GM18909 (cell line): ENCODE measurements at regions not wholly inside any gene's neighbourhood (a gene's known extent, or its start where the extent isn't known, plus 50 kb on each side); places are given as distances from the start of the nearest gene placed in this dataset.

Experiments
- ATAC-seq: cut with Tn5 transposase; IDR thresholded peaks from one replicate; pipeline ENCODE4 v1.9.1; 2021; ENCODE audit warnings: mild to moderate bottlenecking; ENCODE audit not compliant: unreplicated experiment, poor library complexity

DNA sequence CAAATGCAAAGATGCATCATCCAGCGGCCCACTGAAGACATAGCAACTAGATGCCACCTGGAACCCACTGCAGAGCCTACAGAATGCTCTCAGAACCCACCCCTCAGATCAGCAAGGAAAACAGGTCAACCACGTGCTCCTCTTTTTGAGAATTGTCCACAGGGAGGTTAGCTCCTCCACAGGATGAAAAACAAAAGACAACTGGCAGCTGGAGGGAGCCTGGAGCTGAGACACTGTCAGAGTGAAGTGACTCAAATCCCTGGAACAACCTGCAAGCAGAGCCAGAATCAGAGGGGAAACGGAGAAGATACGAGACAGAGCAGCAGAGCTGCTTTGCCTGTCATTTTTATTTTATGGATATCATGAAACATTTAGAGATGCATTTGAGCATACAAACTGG is 277.6 kb downstream of the GASK1B start:
- ATAC-seq, result no peak

DNA sequence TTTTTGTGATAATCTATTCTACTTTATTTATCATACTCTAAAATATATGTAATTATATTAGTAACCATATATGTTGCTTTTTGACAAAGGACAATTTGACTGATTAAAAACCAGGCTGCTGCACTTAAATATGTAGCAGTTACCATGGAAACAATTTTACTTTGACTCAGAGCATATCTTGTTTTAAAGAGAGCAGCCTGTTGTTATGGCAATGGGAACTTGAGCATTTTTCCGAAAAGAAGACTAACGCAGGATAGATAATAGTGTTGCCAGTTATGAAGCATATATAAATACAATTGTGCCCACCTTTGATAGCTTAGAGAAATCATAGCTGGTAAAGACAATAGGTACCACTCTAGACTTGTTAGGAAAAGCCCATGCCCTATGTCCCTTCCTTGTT is 283.0 kb downstream of the GASK1B start:
- no peak for ATAC-seq

DNA sequence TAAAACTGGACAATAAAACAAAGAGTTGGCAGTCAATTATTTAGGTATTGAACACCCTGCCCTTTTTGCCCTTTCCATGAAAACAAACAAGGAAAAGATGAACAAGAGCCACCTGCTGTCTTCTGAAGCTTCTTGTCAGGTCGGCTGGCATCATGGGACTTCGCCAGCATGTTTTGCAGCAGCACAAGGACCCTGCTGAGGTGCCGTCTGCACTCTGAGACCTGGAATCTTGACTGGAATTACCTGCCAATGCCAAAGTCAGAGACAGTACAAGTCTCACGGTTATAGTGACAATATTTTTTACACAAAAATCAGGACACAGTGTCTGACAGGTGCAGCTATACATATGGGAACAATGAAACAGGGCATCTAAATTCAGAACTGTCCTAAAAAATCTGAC is 284.5 kb downstream of the GASK1B start:
- no peak for ATAC-seq

DNA sequence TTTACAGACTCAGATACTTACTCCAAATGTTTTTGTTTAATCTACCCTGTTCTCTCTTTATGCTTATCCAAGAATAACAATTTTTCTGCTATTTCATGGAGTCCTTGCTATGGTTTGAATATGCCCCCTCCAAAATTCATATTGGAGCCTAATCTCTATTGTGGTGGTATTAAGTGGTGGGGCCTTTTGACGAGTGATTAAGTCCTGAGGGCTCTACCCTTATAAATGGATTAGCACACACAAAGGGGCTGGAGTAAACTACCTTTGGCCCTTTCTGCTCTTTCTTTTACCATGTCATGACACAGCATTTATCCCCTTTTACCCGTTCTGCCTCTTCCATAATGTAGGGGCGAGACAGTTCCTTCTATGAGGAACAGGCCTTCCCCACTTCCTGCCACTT is 285.5 kb downstream of the GASK1B start:
- no peak for ATAC-seq

DNA sequence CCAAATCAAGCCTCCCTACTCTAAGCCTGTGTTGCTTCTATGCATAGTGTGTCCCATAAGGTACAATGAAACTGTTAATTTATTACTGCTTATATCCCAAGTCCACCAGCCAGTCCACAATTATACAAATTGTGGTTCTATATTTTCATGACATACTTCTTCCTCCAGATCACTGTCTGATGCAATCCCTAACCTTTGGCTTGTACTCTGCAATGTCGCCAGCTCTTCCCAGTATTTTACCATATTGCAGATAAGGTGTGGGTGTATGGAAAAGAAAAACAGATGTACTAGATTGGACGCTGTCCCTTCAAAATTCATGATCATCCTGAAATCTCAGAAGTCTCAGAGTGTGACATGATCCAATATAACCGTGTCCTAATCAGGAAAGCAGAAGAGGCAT is 286.2 kb downstream of the GASK1B start:
- no peak for ATAC-seq

DNA sequence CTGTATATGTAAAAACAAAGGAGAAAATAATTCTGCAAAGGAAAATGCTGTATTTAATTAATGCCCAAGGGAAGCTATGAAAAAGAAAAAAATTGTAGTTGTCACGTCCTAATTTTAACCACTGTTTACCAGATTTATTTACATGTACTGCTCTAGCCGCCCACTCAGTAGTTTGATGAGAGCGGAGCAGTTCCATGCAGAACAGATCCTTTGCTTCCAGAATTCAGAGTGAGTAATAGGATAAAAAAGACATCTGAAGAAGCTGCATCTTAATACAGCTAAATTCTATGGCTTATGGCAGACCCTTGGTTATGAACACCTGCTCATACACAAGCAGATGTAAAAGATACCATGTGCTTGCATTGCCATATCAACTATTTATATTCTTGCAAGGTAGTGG is 287.0 kb downstream of the GASK1B start:
- no peak for ATAC-seq

DNA sequence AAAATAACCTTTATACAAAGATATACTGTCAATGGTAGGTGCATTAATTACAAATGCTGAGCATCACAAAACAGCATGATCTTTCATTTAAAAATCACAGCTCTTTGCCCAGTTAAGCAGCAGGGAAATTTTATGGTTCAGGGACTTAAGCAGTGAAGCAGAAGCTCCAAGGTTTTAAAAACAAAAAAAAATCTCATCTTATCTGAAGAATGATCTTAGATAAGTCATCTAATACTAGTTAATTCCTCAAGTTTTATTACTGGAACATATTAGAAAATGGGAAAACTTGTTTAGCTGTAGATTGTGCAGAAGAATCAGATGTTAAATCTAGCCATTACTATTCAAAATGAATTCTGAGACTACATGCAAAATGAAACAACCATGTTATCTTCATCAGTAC is 289.9 kb downstream of the GASK1B start:
- ATAC-seq, result no peak

DNA sequence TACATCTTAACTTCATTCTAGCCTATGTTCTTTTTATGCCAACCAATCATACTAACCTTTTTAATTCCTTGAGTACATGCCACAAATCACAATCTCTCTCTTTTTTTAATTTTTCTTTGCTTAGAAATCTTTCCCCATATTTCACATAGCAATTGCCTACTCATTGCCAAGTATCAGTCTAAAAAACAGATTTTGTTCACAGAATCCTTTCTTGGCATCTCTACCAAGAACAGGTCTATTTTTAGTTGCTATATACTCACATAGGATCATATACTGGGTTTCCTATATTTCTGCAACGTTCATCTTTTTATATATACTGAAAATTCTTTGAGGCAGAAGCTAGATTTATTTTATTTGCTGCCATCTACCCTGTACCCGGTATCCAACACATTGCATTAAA is 292.1 kb downstream of the GASK1B start:
- no peak for ATAC-seq

DNA sequence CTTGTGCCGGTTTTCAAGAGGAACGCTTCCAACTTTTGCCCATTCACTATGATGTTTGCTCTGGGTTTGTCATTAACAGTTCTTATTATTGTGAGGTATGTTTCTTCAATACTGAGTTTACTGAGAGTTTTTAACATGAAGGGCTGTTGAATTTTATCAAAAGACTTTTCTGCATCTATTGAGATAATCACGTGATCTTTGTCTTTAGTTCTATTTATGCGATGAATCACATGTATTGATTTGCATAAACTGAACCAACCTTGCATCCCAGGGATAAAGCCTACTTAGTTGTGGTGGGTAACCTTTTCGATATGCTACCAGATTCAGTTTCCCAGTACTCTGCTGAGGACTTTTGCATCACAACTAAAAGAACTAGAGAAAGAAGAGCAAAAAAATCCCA is 318.0 kb downstream of the GASK1B start:
- no peak for ATAC-seq

DNA sequence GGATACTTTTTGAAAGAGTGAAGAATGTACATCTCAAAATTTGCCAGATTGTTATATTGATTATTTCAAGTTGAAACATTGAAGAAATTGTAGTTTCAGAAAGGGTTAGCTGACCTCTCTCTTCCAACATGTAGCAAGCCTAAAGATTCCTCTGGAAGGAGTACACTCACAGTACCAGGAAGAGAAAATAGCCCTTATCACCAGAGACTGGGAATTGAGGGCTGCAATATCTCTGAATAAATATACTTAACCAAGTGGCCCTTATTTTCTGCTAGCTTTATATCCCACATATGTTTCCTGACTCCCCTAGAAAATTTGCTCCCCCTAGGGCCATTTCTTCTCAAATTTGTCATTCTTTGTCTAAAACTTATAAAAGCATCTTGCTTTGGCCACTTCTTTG is 332.2 kb downstream of the GASK1B start:
- no peak for ATAC-seq

DNA sequence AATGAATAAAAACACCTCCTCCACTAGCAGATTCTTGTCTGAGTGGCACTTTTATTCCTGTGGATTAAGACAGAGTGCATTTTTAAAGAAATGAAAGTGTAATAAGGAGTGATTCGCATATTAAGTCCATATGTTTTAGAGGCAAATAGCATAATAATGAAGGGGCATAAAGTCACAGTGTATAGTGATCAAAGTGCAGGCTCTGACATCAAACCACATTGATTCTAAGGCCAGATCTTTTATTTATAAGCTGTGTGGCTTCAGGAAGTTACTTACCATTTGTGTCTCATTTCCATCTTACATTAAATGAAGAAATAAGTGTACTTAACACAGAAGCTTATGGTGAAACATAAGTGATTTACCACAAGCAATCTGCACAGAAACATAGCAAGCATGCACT is 332.8 kb downstream of the GASK1B start:
- no peak for ATAC-seq

DNA sequence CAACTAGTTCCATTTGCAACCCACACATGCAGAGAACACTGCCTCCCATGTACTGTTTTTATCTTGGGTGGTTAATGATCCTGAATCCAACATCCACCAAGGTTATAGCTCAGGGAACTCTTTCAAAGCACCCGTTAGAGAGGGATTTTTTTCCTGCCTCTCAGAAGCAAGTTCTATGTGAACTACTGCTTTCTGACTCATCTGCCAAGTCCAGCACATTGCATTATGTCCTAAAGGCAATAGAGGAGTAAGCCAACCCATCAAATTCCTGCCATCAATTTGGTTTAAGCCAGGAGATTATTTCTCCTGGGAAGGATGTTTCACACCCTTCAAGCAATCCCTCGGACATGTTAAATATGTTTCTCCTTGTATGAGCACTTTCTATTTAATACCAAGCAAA is 334.5 kb downstream of the GASK1B start:
- no peak for ATAC-seq

DNA sequence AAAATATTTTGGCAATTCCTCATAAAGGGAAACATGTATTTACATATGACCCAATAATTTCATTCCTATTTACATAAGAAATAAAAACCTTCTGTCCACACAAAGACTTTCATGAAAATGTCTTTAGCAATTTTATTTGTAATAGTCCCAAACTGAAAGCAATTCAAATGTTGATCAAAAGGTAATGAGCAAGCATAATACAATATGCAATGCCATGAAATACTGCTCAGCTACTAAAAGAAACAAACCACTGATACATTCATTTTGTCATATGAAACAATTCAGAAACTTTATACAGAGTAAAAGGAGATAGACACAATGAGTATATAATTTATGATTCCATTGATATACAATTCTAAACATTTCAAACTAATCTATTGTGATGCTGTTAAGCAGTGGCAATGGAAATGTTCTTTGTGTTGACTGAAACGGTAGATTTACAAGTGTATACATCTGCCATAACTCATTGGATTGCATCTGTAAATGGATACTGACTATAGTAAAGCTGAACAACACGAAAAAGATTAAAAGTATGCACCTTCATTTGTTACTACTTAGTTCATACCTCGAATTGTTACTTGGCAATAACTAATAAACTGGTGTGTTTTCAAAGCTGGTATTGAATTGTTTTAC is 335.6 kb downstream of the GASK1B start:
- no peak for ATAC-seq

DNA sequence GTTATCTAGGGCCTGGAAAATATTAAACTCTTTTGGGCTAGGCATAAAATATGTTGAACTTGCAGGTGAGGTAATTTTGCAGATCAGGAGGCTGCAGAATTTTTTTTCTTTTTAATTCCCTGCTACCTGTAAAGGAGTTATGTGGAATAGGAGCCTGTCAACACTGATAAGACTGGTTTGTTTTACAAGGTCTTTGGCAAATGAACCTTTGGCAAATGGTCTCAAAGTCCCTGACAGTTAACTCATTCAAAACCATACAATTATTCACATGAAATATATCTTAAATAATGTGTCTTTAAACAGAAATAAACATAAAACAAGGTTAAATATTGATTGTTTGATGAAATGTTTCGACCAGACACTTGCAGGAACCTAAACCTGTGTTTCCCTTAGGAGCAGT is 340.2 kb downstream of the GASK1B start:
- no peak for ATAC-seq

DNA sequence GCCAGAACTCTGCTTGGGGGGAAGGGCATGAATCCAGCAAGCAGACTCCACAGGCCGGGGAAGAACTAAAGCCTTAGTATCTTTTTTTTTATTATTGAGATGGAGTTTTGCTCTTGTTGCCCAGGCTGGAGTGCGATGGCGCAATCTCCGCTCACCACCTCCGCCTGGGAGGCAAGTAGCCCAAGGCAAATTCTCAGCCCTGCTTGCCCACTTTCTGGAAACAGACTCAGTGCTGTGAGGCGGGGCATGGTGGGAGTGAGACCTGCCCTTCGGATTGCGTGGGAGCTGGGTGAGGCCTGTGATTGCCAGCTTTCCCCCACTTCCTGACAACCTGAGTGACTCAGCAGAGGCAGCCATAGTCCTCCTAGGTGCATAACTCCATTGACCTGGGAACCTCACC is 348.8 kb downstream of the GASK1B start:
- ATAC-seq, result no peak

DNA sequence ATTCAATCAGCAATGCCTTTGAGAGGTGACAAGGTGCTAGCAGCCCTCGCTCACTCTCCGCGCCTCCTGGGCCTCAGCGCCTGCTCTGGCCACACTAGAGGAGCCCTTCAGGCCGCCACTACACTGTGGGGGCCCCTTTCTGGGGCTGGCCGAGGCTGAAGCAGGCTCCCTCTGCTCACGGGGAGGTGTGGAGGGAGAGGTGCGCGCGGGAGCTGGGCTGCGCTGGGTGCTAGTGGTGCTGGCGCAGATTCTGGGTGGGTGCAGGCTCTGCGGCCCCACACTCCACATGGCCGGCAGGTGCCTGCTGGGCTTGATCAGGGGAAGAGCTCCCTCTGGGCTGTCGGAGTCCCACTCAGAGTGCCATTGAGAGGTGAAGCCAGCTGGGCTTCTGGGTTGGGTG is 351.0 kb downstream of the GASK1B start:
- ATAC-seq, result no peak

DNA sequence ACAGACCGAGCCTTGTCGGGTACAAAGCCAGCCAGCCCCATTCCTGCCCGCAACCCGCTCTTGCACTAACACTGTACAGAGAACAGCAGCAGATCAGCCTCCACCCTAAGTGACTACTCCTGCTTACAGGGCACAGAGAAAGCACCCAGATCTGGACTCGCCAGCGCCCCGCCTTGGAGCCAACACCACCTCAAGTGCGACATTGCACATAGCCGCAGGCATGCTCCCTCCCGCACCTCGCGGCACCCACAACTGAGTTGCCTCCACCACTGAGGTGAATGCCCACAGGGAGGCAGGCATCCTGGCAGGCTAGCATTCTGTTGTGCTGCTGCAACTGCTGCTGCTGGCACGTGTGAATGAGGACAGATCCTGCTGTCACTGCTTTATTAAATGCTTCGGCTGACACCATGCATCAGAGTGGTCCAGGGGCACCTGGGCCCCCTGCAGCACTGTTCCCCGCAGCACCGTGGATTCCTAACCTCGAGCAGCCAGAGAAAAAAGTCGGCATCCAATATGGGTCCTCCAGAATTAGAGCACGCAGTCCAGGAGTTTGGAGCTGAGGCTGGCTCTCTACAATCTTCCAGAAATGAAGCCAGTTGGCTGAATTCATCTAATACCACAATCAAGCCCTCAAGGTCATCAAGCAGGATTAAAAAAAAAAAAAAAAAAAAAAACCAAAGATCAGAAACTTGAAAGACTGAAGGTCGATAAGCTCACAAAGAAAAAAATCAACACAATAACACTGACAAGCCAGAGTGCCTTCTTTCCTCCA is 352.9 kb downstream of the GASK1B start:
- ATAC-seq, result no peak

DNA sequence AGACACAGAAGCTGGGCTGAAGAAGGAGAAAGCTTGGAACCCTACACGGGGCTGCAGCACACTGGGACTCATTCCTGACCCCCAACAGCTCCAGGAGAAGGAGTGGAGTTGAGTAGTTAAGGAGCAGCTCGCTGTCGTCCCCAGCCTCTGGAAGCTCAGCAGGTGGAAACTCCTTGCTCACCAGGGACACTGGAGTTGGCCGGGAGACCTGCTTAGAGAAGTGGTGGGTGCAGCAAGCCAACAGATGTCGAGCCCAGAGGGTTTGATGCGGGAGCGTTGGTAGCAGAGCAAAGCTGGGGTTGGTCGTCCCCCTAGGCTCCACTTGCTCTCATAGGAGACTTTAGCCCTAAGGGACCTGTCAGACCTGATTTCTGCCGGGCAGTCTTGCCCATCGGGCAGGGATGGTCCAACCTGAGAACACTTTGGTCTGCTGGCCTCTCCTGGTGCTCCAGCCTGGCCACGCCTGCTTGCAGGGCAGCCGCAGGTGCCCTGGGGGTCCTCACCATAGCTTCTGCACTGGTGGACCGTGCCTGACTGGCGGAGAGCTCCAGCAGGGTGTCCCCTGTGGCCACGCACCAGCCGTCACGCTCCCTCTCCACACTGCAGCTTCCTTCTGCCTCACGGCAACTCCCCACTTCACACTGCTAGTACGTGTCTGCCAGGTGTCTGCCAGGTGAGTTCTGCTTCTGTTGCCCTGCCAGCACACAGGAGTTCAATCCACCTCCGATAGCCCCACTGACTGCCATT is 353.7 kb downstream of the GASK1B start:
- no peak for ATAC-seq

DNA sequence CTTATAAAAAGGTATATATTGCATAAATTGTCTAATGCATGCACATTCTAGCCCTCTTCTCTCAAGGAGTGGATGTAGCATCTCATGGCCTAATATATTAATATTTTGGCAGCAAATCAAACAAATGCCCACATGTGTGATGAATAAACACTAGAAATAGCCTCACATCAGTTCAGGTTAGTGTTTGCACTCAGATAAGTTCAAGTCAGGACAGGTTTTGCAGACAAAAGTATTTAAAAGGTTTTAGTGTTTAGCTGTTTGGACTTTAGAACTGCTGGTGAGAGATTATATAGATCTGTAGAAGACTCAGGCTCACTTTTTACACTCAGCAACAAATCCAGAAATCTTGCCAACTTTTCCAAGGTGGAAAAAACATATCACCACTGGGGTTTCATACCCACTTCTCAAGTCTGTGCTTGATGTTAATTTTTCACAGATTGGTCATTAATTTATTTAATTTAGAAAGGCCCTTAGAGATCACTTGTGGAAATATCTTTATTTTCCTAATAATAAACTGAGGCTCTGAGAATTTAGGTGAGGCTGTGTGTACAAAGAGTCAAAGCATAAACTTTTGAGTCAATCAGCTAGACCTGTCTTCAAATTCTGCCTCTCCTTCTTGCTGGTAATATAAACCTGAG is 362.6 kb downstream of the GASK1B start:
- no peak for ATAC-seq

DNA sequence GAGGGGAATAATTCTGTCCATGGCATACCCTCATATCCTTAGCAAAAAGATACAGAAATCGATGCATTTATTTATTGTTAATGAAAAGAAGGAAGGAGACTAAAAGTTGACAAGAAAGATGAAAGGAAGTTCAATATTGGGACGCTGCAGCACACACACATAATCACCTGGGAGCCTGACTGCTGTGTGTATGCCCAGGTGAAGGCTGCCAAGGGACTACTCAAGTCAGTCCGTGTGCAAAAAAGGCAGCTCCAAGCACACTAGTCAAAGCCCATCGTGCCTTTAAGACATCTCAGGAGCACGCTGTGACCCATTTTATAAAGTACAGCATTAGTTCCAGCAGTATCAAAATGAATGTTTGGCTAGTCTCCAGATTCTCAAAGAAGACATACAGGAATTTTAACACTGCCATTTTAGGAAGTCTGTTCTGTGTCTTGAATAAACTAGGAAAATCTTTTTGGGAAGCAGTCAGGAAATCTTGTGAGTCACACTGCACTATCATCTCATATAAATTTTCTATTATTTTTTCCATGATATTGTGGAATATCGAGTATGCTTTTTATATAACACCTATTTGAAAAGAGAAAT is 363.9 kb downstream of the GASK1B start:
- ATAC-seq, result no peak

DNA sequence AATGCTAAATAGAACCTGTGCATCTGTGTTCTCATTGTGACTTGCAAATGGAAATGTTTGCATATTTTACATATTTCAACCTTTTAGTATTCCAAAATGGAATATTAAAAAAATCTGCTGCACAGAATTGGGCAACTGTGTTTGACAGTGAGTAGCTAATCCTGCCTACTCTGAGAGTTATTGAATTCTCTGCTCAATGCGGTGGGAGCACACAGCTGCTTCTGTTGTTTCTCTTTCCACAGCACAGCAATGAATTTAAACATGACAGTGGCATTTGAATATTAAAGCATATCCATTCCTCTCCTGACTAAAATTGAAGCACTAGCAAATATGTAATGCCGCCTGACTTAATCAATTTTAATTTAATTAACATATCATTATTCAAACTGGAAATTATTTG is 366.6 kb downstream of the GASK1B start:
- no peak for ATAC-seq
